ENCODE measurements at regions not wholly inside any gene's neighbourhood (a gene's known extent, or its start where the extent isn't known, plus 50 kb on each side); places are given as distances from the start of the nearest gene placed in this dataset.
A peak's percentile ranks its signal among the peaks of the same experiment; 100 is the strongest.

DNA sequence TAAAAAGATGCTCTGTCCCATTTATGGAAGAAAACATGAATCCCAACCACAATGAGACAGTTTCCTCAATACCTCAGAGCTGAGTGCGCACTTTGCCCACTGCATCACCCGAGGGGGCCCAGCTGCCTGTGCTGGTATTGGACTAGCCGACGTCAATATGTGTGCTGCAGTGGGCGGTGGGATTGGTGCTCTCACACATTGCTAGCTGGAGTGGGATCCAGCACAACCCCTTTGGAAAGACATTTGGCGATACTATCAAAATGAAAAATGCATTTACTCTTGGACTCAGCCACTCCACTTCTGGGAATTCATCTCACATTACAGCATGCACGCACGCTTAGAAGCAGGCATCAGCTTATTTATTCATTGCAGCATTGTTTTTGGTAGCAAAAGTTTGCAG, 289.2 kb upstream of the FOXF1 start:
- Histone ChIP-seq H3K4me1 (peaks cover 10% of the 10 kb centered on the region; the same call in 1 of the 3 replicates), H3K4me2 (no peak overlapping the region), H3K27ac (no peak overlapping the region), H3K9me3 (no peaks in the 10 kb centered on the region; the same call in 2 of the 3 replicates), H3K4me3 (no peak overlapping the region)
- 51% methylated on average over 8 of the region's 8 CpGs for WGBS (ENCODE audit: missing lambda C conversion rate)
- CTCF ChIA-PET: interaction anchor here (0.6 kb wide), 1 partner anchor 205 kb away, joined by 3 read pairs; no protein-coding TSS in a partner anchor
- no peak for ATAC-seq
- FAIRE-seq: no peak
- TF ChIP-seq SMC3 (IDR thresholded peaks at IDR 0.05): no peak
- no peak for TF ChIP-seq KDM1A (IDR thresholded peaks at IDR 0.05; ENCODE audit: low read depth)
- TF ChIP-seq MAZ (IDR thresholded peaks at IDR 0.05; ENCODE audit: borderline replicate concordance, low read depth, low read length): no peak
- TF ChIP-seq RCOR1 (IDR thresholded peaks at IDR 0.05; ENCODE audit: low read depth, low read length): no peak
- TF ChIP-seq ZNF302 (CRISPR knock-in tag; IDR thresholded peaks at IDR 0.05): no peak
- no peak for TF ChIP-seq ZSCAN20 (CRISPR knock-in tag; IDR thresholded peaks at IDR 0.05)
- TF ChIP-seq, protein P1, sequence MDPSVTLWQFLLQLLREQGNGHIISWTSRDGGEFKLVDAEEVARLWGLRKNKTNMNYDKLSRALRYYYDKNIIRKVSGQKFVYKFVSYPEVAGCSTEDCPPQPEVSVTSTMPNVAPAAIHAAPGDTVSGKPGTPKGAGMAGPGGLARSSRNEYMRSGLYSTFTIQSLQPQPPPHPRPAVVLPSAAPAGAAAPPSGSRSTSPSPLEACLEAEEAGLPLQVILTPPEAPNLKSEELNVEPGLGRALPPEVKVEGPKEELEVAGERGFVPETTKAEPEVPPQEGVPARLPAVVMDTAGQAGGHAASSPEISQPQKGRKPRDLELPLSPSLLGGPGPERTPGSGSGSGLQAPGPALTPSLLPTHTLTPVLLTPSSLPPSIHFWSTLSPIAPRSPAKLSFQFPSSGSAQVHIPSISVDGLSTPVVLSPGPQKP (IDR thresholded peaks at IDR 0.05; ENCODE audit: low read depth, low read length): no peak
- no peak for TF ChIP-seq HOXA7 (CRISPR knock-in tag; IDR thresholded peaks at IDR 0.05)
- TF ChIP-seq, protein P2, sequence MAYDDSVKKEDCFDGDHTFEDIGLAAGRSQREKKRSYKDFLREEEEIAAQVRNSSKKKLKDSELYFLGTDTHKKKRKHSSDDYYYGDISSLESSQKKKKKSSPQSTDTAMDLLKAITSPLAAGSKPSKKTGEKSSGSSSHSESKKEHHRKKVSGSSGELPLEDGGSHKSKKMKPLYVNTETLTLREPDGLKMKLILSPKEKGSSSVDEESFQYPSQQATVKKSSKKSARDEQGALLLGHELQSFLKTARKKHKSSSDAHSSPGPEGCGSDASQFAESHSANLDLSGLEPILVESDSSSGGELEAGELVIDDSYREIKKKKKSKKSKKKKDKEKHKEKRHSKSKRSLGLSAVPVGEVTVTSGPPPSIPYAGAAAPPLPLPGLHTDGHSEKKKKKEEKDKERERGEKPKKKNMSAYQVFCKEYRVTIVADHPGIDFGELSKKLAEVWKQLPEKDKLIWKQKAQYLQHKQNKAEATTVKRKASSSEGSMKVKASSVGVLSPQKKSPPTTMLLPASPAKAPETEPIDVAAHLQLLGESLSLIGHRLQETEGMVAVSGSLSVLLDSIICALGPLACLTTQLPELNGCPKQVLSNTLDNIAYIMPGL (CRISPR knock-in tag; IDR thresholded peaks at IDR 0.05; ENCODE audit: borderline replicate concordance): no peak
- TF ChIP-seq FOXS1 (CRISPR knock-in tag; IDR thresholded peaks at IDR 0.05): no peak
- TF ChIP-seq, protein P3, sequence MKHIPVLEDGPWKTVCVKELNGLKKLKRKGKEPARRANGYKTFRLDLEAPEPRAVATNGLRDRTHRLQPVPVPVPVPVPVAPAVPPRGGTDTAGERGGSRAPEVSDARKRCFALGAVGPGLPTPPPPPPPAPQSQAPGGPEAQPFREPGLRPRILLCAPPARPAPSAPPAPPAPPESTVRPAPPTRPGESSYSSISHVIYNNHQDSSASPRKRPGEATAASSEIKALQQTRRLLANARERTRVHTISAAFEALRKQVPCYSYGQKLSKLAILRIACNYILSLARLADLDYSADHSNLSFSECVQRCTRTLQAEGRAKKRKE (CRISPR knock-in tag; IDR thresholded peaks at IDR 0.05; ENCODE audit: low read depth): no peak
- TF ChIP-seq, protein P4, sequence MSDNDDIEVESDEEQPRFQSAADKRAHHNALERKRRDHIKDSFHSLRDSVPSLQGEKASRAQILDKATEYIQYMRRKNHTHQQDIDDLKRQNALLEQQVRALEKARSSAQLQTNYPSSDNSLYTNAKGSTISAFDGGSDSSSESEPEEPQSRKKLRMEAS (IDR thresholded peaks at IDR 0.05): no peak
- TF ChIP-seq JUNB (IDR thresholded peaks at IDR 0.05): no peak
- TF ChIP-seq CEBPB (IDR thresholded peaks at IDR 0.05): no peak
- TF ChIP-seq MAFK (IDR thresholded peaks at IDR 0.05; ENCODE audit: partially characterized antibody): no peak
- TF ChIP-seq, protein P5, sequence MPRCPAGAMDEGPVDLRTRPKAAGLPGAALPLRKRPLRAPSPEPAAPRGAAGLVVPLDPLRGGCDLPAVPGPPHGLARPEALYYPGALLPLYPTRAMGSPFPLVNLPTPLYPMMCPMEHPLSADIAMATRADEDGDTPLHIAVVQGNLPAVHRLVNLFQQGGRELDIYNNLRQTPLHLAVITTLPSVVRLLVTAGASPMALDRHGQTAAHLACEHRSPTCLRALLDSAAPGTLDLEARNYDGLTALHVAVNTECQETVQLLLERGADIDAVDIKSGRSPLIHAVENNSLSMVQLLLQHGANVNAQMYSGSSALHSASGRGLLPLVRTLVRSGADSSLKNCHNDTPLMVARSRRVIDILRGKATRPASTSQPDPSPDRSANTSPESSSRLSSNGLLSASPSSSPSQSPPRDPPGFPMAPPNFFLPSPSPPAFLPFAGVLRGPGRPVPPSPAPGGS (IDR thresholded peaks at IDR 0.05): no peak
- TF ChIP-seq EHMT2 (IDR thresholded peaks at IDR 0.05; ENCODE audit: low read depth): no peak
- TF ChIP-seq CBX2 (IDR thresholded peaks at IDR 0.05; ENCODE audit: borderline replicate concordance, low read depth): no peak
- no peak for DNase-seq (ENCODE audit: low read depth in 1 of 2, low spot score in 1 of 2)
- POLR2A ChIA-PET: no interaction called here

DNA sequence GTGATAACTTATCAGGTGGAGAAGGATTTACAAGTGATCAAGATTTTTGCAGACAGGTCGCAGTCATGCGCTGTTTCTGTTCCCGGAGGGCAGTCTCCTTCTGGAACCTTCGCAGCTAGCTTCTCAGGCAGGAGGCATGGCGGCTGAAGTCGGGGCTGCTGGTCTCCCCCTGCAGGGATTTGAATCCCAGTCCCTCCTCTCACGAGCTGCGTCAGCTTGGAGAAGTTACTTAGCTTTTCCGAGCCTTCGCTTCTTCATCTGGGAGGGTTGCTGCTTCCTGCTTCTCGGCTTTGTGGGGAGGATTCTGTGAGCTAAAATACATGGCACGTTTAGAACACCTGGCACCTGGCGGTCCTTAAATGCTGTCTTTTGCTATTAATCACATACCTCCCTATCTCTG, 287.8 kb upstream of the FOXF1 start:
- H3K4me3 ChIP-seq: no peak overlapping the region; the same call in 2 of the 3 replicates
- no peak overlapping the region for H3K27ac ChIP-seq
- TF ChIP-seq NR3C1 (IDR thresholded peaks at IDR 0.05): no peak
- TF ChIP-seq EHMT2 (IDR thresholded peaks at IDR 0.05; ENCODE audit: low read depth): no peak
- TF ChIP-seq, protein P3 (CRISPR knock-in tag; IDR thresholded peaks at IDR 0.05; ENCODE audit: low read depth): no peak
- no peak for TF ChIP-seq SMC3 (IDR thresholded peaks at IDR 0.05)
- no peak for TF ChIP-seq HOXA7 (CRISPR knock-in tag; IDR thresholded peaks at IDR 0.05)
- no peak for TF ChIP-seq NPAS2 (CRISPR knock-in tag; IDR thresholded peaks at IDR 0.05; ENCODE audit: borderline replicate concordance)
- no peak for TF ChIP-seq RCOR1 (IDR thresholded peaks at IDR 0.05; ENCODE audit: low read depth, low read length)
- no peak for TF ChIP-seq MAZ (IDR thresholded peaks at IDR 0.05; ENCODE audit: borderline replicate concordance, low read depth, low read length)
- TF ChIP-seq RFX5 (IDR thresholded peaks at IDR 0.05): no peak
- no peak for TF ChIP-seq SREBF2 (IDR thresholded peaks at IDR 0.05)
- TF ChIP-seq HOXB5 (CRISPR knock-in tag; IDR thresholded peaks at IDR 0.05): no peak
- peak overlapping the region; percentile 42; the same call in 2 of the 3 replicates for H3K4me2 ChIP-seq
- H3K9me3 ChIP-seq: no peaks in the 10 kb centered on the region; the same call in 2 of the 3 replicates
- 29% methylated on average over 13 of the region's 13 CpGs for WGBS (ENCODE audit: missing lambda C conversion rate)
- no peak for FAIRE-seq
- peaks cover 10% of the 10 kb centered on the region; the same call in 1 of the 3 replicates for H3K4me1 ChIP-seq
- ChIA-PET CTCF (interaction anchor here (1.1 to 1.4 kb wide), 2 partner anchors 8 to 29 kb away, joined by 3 read pairs; no protein-coding TSS in a partner anchor), POLR2A (no interaction called here)
- no peak for DNase-seq (ENCODE audit: low read depth in 1 of 2, low spot score in 1 of 2)
- no peak for ATAC-seq

Measured in A549 (cell line).